Upper lobe of left lung (tissue), 4 donors: ENCODE measurements at regions not wholly inside any gene's neighbourhood (a gene's known extent, or its start where the extent isn't known, plus 50 kb on each side); places are given as distances from the start of the nearest gene placed in this dataset.

Experiments
- CTCF ChIP-seq, 6 experiments: fragments of 450-650 bp in 4 of 6; fragments of 200-600 bp in 2 of 6; sonication (generic) in 2 of 6; IDR thresholded peaks; one replicate each; pipeline ENCODE4 v1.5.1; 2016 to 2019; ENCODE audit warnings: antibody characterized with exemption in 6 of 6
- POLR2A ChIP-seq, 4 donors: fragments of 450-650 bp; IDR thresholded peaks; one replicate each; pipeline ENCODE4 v1.5.1; 2016 to 2017; ENCODE audit warnings: antibody characterized with exemption in 4 of 4, mild to moderate bottlenecking in 2 of 4

GRCh38 chr18:6547476-6547875, 132.8 kb upstream of the L3MBTL4 start:
- TF ChIP-seq CTCF (IDR thresholded peaks at IDR 0.05): no peak
- no peak for TF ChIP-seq POLR2A (IDR thresholded peaks at IDR 0.05)
